ENCODE measurements at regions not wholly inside any gene's neighbourhood (a gene's known extent, or its start where the extent isn't known, plus 50 kb on each side); places are given as distances from the start of the nearest gene placed in this dataset.
A peak's percentile ranks its signal among the peaks of the same experiment; 100 is the strongest.
"Not testable (repeated sequence)": the region's sequence is repeated elsewhere in the genome, so short reads cannot be mapped to it uniquely, and the experiment has no call there.

DNA sequence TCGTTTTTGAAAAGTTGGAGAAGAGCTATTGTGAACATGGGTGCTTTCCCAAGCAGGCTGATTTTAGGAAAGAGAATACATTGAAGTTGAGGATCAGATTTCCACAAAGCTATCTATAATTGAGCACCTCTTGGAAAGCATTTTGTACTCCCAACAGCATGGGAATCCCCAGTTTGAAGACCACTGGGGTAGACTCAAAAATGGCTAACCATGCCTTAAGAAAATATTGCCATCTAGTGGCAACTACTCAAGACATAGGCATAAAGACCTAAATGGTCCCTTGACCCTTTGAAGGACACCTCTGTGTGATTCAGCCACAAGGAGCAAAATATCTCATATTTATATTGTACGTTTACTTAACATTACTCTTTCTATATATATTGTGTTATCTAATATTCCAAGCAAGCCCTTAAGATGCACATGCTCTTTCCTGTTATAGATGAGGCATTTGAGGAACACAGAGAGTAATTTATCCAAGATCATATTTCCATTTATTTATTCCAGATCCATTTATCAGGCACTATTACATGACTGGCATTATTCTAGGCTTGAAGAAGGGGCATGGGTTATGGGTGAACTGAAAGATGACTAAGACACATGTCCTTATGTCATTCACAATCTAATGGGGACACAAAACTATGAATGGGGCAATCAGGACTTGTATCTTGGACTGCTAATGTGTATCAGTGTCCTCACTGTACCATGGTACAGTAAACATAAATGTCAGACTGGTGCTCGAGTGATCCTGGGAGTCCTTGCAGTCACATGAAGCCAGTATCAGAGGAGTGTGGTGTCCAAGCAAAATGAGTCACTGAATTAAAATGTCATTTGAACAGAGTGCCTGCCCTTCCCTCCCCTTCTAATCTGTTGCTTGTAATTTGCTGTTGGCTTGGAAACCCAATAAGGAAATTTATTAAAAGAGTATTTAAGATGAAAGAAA, 121.0 kb upstream of the XPO1 start:
- H3K27me3 ChIP-seq (ENCODE audit: control insufficient read depth, insufficient read depth, low read length): no peaks in the 10 kb centered on the region

GRCh38 chr2:61649946-61650345, 111.8 kb upstream of the XPO1 start:
- H3K27me3 ChIP-seq (ENCODE audit: control insufficient read depth, insufficient read depth, low read length); H3K36me3 ChIP-seq (ENCODE audit: control insufficient read depth, insufficient read depth, low read length); DNase-seq (ENCODE audit: low read depth); H3K4me3 ChIP-seq (ENCODE audit: low read depth, low read length): not testable (repeated sequence)

More for the DNA sequence above, 121.0 kb upstream of the XPO1 start:
- peak; percentile 57 for TF ChIP-seq CTCF (IDR thresholded peaks at IDR 0.05; ENCODE audit: insufficient read depth, low read length, poor library complexity, severe bottlenecking)
- DNase-seq (ENCODE audit: low read depth): no peak
- Histone ChIP-seq H3K36me3 (ENCODE audit: control insufficient read depth, insufficient read depth, low read length) (no peaks in the 10 kb centered on the region), H3K4me3 (ENCODE audit: low read depth, low read length) (no peak overlapping the region)

- no peaks in the 10 kb centered on the region for H3K27me3 ChIP-seq (ENCODE audit: control insufficient read depth, insufficient read depth, low read length)
- H3K4me3 ChIP-seq (ENCODE audit: low read depth, low read length): no peak overlapping the region
- no peaks in the 10 kb centered on the region for H3K36me3 ChIP-seq (ENCODE audit: control insufficient read depth, insufficient read depth, low read length)
- DNase-seq (ENCODE audit: low read depth): no peak
- no peak for TF ChIP-seq CTCF (IDR thresholded peaks at IDR 0.05; ENCODE audit: insufficient read depth, low read length, poor library complexity, severe bottlenecking)
These were observed 110.9 kb upstream of the XPO1 start for GRCh38 chr2:61649021-61649420.

DNA sequence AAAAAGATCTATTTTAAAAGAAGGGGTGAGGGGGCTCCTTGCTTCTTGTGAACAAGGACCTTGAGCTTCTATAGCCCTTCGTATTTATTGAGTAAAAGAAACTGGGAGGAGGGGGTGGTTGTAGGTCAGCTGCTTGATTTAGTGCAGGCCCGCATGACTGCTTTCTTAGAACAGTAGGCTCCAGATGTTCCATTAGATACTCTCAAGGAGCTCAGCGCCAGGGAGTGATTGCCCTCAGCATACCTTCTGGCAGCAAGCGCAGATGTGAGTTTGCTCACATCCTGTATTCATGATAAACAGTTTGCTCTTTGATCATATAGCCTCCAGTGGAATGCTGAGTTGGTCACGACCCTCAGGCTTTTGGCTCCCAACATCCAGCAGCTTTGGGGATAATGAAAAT, 108.9 kb upstream of the XPO1 start:
- no peak for TF ChIP-seq CTCF (IDR thresholded peaks at IDR 0.05; ENCODE audit: insufficient read depth, low read length, poor library complexity, severe bottlenecking)
- H3K4me3 ChIP-seq (ENCODE audit: low read depth, low read length): no peak overlapping the region
- H3K27me3 ChIP-seq (ENCODE audit: control insufficient read depth, insufficient read depth, low read length): no peaks in the 10 kb centered on the region
- H3K36me3 ChIP-seq (ENCODE audit: control insufficient read depth, insufficient read depth, low read length): no peaks in the 10 kb centered on the region
- DNase-seq (ENCODE audit: low read depth): no peak

DNA sequence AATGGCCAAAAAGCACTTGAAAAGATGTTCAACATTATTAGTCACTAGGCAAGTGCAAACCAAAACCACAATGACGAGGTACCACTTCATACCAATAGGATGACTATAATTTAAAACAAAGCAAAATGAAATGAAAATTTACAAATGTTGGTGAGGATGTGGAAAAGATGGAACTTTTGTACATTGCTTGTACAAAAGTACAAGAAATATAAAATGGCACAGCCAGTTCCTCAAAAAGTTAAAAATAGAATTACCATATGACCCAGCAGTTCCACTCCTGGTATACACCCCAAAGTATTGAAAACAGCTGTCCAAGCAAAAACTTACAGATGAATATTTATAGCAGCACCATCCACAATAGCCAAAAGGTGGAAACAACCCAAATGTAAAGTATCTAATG, 107.8 kb upstream of the XPO1 start:
- DNase-seq (ENCODE audit: low read depth): peak; percentile 34
- TF ChIP-seq CTCF (IDR thresholded peaks at IDR 0.05; ENCODE audit: insufficient read depth, low read length, poor library complexity, severe bottlenecking): no peak
- Histone ChIP-seq H3K4me3 (ENCODE audit: low read depth, low read length) (no peak overlapping the region), H3K36me3 (ENCODE audit: control insufficient read depth, insufficient read depth, low read length) (no peaks in the 10 kb centered on the region), H3K27me3 (ENCODE audit: control insufficient read depth, insufficient read depth, low read length) (no peaks in the 10 kb centered on the region)

DNA sequence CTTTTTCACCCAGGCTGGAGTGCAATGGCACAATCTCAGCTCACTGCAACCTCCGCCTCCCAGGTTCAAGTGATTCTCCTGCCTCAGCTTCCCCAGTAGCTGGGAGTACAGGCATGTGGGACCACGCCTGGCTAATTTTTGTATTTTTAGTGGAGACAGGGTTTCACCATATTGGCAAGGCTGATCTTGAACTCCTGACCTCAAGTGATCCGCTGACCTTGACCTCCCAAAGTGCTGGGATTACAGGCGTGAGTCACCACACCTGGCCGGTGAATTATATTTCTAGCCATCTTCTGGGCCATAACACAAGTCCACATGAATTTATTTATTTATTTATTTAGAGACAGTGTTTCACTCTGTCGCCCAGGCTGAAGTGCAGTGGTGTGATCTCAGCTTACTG, 105.0 kb upstream of the XPO1 start:
- H3K4me3 ChIP-seq (ENCODE audit: low read depth, low read length); H3K36me3 ChIP-seq (ENCODE audit: control insufficient read depth, insufficient read depth, low read length); H3K27me3 ChIP-seq (ENCODE audit: control insufficient read depth, insufficient read depth, low read length); DNase-seq (ENCODE audit: low read depth): not testable (repeated sequence)

GRCh38 chr2:61640406-61640805, 102.2 kb upstream of the XPO1 start:
- DNase-seq (ENCODE audit: low read depth): no peak
- no peak for TF ChIP-seq CTCF (IDR thresholded peaks at IDR 0.05; ENCODE audit: insufficient read depth, low read length, poor library complexity, severe bottlenecking)
- H3K4me3 ChIP-seq (ENCODE audit: low read depth, low read length): no peak overlapping the region
- H3K27me3 ChIP-seq (ENCODE audit: control insufficient read depth, insufficient read depth, low read length): no peaks in the 10 kb centered on the region
- no peaks in the 10 kb centered on the region for H3K36me3 ChIP-seq (ENCODE audit: control insufficient read depth, insufficient read depth, low read length)

Measured in kidney epithelial cell (primary cell).